ENCODE measurements at regions not wholly inside any gene's neighbourhood (a gene's known extent, or its start where the extent isn't known, plus 50 kb on each side); places are given as distances from the start of the nearest gene placed in this dataset.

DNA sequence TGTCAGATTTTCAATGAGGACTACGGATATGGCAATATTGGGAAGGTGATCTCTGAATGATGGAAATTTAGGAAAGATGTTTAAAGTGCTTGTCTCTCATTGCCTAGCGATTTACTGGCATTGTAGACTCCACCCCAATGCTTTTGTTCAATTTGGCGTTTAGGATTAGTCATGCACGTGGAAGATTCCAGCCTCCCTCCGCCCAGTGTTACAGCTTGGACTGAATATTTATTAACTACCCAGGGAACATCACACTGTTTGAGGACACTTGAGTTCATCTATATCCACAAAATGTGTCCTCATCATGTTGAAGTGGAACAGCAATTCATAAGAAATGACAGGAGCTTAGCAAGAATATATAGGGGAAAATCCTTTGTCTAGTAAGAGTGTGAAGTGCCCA is 738.8 kb upstream of the RBFOX1 start:
- H3K4me2 ChIP-seq (ENCODE audit: low read length): no peak overlapping the region
- no peaks in the 10 kb centered on the region for H3K9me2 ChIP-seq (replicated peaks; ENCODE audit: control insufficient read depth, low read length)
- H3K4me3 ChIP-seq (ENCODE audit: low read length): no peak overlapping the region
- H3K4me1 ChIP-seq (ENCODE audit: control insufficient read depth, low read length): no peaks in the 10 kb centered on the region
- no peaks in the 10 kb centered on the region for H3K9me3 ChIP-seq (ENCODE audit: control insufficient read depth, insufficient read depth, low read length)
- H3K36me3 ChIP-seq (ENCODE audit: control insufficient read depth, low read length): no peaks in the 10 kb centered on the region
- H3K27ac ChIP-seq (ENCODE audit: low read depth, low read length): no peak overlapping the region
- no peaks in the 10 kb centered on the region for H3K27me3 ChIP-seq (ENCODE audit: control insufficient read depth, low read length)
- H3F3A ChIP-seq (ENCODE audit: control insufficient read depth, insufficient read depth): no peaks in the 10 kb centered on the region
- H3K79me2 ChIP-seq (ENCODE audit: control insufficient read depth, low read length): no peaks in the 10 kb centered on the region
- TF ChIP-seq, protein P1, sequence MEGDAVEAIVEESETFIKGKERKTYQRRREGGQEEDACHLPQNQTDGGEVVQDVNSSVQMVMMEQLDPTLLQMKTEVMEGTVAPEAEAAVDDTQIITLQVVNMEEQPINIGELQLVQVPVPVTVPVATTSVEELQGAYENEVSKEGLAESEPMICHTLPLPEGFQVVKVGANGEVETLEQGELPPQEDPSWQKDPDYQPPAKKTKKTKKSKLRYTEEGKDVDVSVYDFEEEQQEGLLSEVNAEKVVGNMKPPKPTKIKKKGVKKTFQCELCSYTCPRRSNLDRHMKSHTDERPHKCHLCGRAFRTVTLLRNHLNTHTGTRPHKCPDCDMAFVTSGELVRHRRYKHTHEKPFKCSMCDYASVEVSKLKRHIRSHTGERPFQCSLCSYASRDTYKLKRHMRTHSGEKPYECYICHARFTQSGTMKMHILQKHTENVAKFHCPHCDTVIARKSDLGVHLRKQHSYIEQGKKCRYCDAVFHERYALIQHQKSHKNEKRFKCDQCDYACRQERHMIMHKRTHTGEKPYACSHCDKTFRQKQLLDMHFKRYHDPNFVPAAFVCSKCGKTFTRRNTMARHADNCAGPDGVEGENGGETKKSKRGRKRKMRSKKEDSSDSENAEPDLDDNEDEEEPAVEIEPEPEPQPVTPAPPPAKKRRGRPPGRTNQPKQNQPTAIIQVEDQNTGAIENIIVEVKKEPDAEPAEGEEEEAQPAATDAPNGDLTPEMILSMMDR (IDR thresholded peaks at IDR 0.05; ENCODE audit: low read depth, low read length, poor library complexity, severe bottlenecking): no peak
- TF ChIP-seq EZH2phosphoT487 (IDR thresholded peaks at IDR 0.05; ENCODE audit: borderline replicate concordance, low read length): no peak
- no peaks in the 10 kb centered on the region for H4K20me1 ChIP-seq (ENCODE audit: control insufficient read depth, insufficient read depth, low read depth, low read length)

DNA sequence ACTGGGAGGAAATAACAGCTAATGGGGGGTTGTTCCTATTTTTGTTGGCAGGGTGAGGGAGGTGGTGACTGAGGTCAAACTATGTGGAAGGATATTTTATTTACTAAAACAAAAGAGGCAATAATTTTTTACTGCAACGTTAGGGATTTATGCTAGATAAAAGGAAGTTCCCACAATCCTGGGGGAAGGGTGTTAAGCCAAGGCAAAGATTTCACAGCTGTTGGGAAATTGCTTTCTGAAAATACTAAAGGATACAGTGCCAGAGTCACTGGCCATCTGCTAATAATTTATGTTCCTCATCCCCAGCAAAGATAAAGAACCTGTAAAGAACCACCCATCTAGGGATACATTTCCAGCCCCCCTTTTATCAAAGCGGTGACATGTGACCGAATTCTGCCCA is 756.0 kb upstream of the RBFOX1 start:
- no peaks in the 10 kb centered on the region for H3K79me2 ChIP-seq (ENCODE audit: control insufficient read depth, low read length)
- H3K27ac ChIP-seq (ENCODE audit: low read depth, low read length): no peak overlapping the region
- no peaks in the 10 kb centered on the region for H4K20me1 ChIP-seq (ENCODE audit: control insufficient read depth, insufficient read depth, low read depth, low read length)
- H3K4me3 ChIP-seq (ENCODE audit: low read length): no peak overlapping the region
- H3K9me2 ChIP-seq (replicated peaks; ENCODE audit: control insufficient read depth, low read length): no peaks in the 10 kb centered on the region
- H3F3A ChIP-seq (ENCODE audit: control insufficient read depth, insufficient read depth): no peaks in the 10 kb centered on the region
- H3K36me3 ChIP-seq (ENCODE audit: control insufficient read depth, low read length): no peaks in the 10 kb centered on the region
- H3K4me1 ChIP-seq (ENCODE audit: control insufficient read depth, low read length): no peaks in the 10 kb centered on the region
- H3K27me3 ChIP-seq (ENCODE audit: control insufficient read depth, low read length): no peaks in the 10 kb centered on the region
- no peak for TF ChIP-seq EZH2phosphoT487 (IDR thresholded peaks at IDR 0.05; ENCODE audit: borderline replicate concordance, low read length)
- TF ChIP-seq, protein P1 (IDR thresholded peaks at IDR 0.05; ENCODE audit: low read depth, low read length, poor library complexity, severe bottlenecking): no peak
- H3K4me2 ChIP-seq (ENCODE audit: low read length): no peak overlapping the region
- no peaks in the 10 kb centered on the region for H3K9me3 ChIP-seq (ENCODE audit: control insufficient read depth, insufficient read depth, low read length)

DNA sequence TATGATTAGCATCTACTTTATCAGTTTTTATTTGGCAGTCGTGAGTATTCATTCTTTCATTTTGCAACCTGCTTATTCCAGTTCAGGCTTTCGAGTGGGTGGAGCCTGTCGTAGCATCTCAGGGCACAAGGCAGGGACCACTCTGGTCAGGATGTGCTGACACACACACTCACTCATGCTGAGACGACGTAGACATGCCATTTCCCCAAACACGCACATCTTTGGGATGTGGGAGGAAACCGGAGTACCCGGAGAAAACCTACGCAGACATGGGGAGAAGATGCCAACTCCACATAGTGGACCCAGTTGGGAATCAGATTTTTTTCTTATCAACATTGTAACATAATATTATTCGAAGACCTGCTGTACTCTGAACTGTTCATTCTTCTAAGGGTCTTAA is 756.5 kb upstream of the RBFOX1 start:
- Histone ChIP-seq H3K4me3 (ENCODE audit: low read length) (no peak overlapping the region), H3K9me3 (ENCODE audit: control insufficient read depth, insufficient read depth, low read length) (no peaks in the 10 kb centered on the region), H3K4me2 (ENCODE audit: low read length) (no peak overlapping the region), H4K20me1 (ENCODE audit: control insufficient read depth, insufficient read depth, low read depth, low read length) (no peaks in the 10 kb centered on the region), H3K79me2 (ENCODE audit: control insufficient read depth, low read length) (no peaks in the 10 kb centered on the region), H3F3A (ENCODE audit: control insufficient read depth, insufficient read depth) (no peaks in the 10 kb centered on the region), H3K27ac (ENCODE audit: low read depth, low read length) (no peak overlapping the region), H3K4me1 (ENCODE audit: control insufficient read depth, low read length) (no peaks in the 10 kb centered on the region), H3K36me3 (ENCODE audit: control insufficient read depth, low read length) (no peaks in the 10 kb centered on the region), H3K9me2 (replicated peaks; ENCODE audit: control insufficient read depth, low read length) (no peaks in the 10 kb centered on the region), H3K27me3 (ENCODE audit: control insufficient read depth, low read length) (no peaks in the 10 kb centered on the region)
- TF ChIP-seq, protein P1 (IDR thresholded peaks at IDR 0.05; ENCODE audit: low read depth, low read length, poor library complexity, severe bottlenecking): no peak
- no peak for TF ChIP-seq EZH2phosphoT487 (IDR thresholded peaks at IDR 0.05; ENCODE audit: borderline replicate concordance, low read length)

DNA sequence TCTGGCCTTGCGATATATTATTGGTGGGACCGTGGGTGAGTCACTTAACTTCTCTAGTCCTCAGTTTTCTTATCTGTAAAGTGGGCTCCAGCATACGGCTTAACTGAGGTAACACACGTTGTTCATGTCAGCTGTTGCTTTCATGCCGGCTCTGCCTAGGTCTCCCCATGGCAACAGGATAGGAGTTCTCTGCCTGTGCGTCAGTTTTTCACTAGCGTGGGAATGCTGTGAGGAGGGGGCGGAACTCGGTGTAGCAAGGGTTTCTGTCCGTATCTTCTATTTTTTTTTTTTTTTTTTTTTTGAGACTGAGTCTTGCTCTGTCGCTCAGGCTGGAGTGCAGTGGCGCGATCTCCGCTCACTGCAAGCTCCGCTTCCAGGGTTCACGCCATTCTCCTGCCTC is 758.5 kb upstream of the RBFOX1 start:
- Histone ChIP-seq H3K4me2 (ENCODE audit: low read length) (no peak overlapping the region), H3K9me2 (replicated peaks; ENCODE audit: control insufficient read depth, low read length) (no peaks in the 10 kb centered on the region), H3F3A (ENCODE audit: control insufficient read depth, insufficient read depth) (no peaks in the 10 kb centered on the region), H3K36me3 (ENCODE audit: control insufficient read depth, low read length) (no peaks in the 10 kb centered on the region), H4K20me1 (ENCODE audit: control insufficient read depth, insufficient read depth, low read depth, low read length) (no peaks in the 10 kb centered on the region), H3K4me3 (ENCODE audit: low read length) (no peak overlapping the region), H3K27ac (ENCODE audit: low read depth, low read length) (no peak overlapping the region), H3K9me3 (ENCODE audit: control insufficient read depth, insufficient read depth, low read length) (no peaks in the 10 kb centered on the region), H3K4me1 (ENCODE audit: control insufficient read depth, low read length) (no peaks in the 10 kb centered on the region), H3K27me3 (ENCODE audit: control insufficient read depth, low read length) (no peaks in the 10 kb centered on the region), H3K79me2 (ENCODE audit: control insufficient read depth, low read length) (no peaks in the 10 kb centered on the region)
- TF ChIP-seq, protein P1 (IDR thresholded peaks at IDR 0.05; ENCODE audit: low read depth, low read length, poor library complexity, severe bottlenecking): no peak
- no peak for TF ChIP-seq EZH2phosphoT487 (IDR thresholded peaks at IDR 0.05; ENCODE audit: borderline replicate concordance, low read length)
